Spleen (tissue), 11 donors: ENCODE measurements at regions not wholly inside any gene's neighbourhood (a gene's known extent, or its start where the extent isn't known, plus 50 kb on each side); places are given as distances from the start of the nearest gene placed in this dataset.

Source experiments
- DNase-seq: peaks from one replicate; pipeline ENCODE4 v3.0.0-alpha.2; 2020
- H3K27ac ChIP-seq, 8 donors: fragments of 200-600 bp; sonication (generic) in 7 of 8; 1 replicate in 4 of 8; 2 replicates in 4 of 8; pipeline versions ENCODE4 v1.5.0 to v1.8.0; 2016 to 2021; ENCODE audit warnings: inconsistent platforms in 4 of 8, mild to moderate bottlenecking in 4 of 8, moderate library complexity in 1 of 8
- H3K27me3 ChIP-seq, 7 donors: fragments of 200-600 bp; sonication (generic) in 6 of 7; replicated peaks in 1 of 7; 1 replicate in 4 of 7; 2 replicates in 3 of 7; pipeline versions ENCODE4 v1.5.0 to v1.8.0; 2016 to 2021; ENCODE audit warnings: inconsistent platforms in 3 of 7, mild to moderate bottlenecking in 1 of 7
- H3K36me3 ChIP-seq, 6 donors: fragments of 200-600 bp; sonication (generic) in 5 of 6; 1 replicate in 4 of 6; 2 replicates in 2 of 6; pipeline versions ENCODE4 v1.5.0 to v1.8.0; 2016 to 2021; ENCODE audit warnings: inconsistent platforms in 2 of 6
- H3K4me1 ChIP-seq, 6 donors: fragments of 200-600 bp; sonication (generic) in 5 of 6; 1 replicate in 3 of 6; 2 replicates in 3 of 6; pipeline versions ENCODE4 v1.5.0 to v1.8.0; 2016 to 2021; ENCODE audit warnings: inconsistent platforms in 3 of 6
- H3K4me3 ChIP-seq, 8 donors: fragments of 200-600 bp; sonication (generic) in 7 of 8; 1 replicate in 4 of 8; 2 replicates in 4 of 8; pipeline versions ENCODE4 v1.5.0 to v1.8.0; 2016 to 2021; ENCODE audit warnings: inconsistent platforms in 4 of 8, mild to moderate bottlenecking in 4 of 8, moderate library complexity in 2 of 8
- H3K9me3 ChIP-seq, 8 donors: fragments of 200-600 bp; sonication (generic) in 7 of 8; 1 replicate in 4 of 8; 2 replicates in 4 of 8; pipeline versions ENCODE4 v1.5.0 to v1.8.0; 2016 to 2021; ENCODE audit warnings: inconsistent platforms in 4 of 8
- CTCF ChIP-seq, 11 experiments: fragments of 200-600 bp in 7 of 11; fragments of 450-650 bp in 4 of 11; sonication (generic) in 4 of 11; IDR thresholded peaks in 8 of 11; conservative IDR thresholded peaks in 3 of 11; 1 replicate in 7 of 11; 2 replicates in 4 of 11; pipeline versions ENCODE4 v1.4.0 to v1.8.0; 2016 to 2021; ENCODE audit warnings: antibody characterized with exemption in 11 of 11, inconsistent platforms in 4 of 11, mild to moderate bottlenecking in 1 of 11
- POLR2A ChIP-seq, 3 donors: fragments of 450-650 bp; IDR thresholded peaks; one replicate each; pipeline ENCODE4 v1.5.1; 2017; ENCODE audit warnings: antibody characterized with exemption in 3 of 3, mild to moderate bottlenecking in 1 of 3
- POLR2AphosphoS5 ChIP-seq, 3 donors: sonication (generic); formaldehyde crosslinking; IDR thresholded peaks; one replicate each; pipeline ENCODE4 v1.5.1; 2017; ENCODE audit warnings: antibody characterized with exemption in 3 of 3
- WGBS, 5 donors: extraction: QIAGEN DNeasy Blood & Tissue Kit in 3 of 5; methylation state at CpG; one replicate each; pipeline versions ENCODE4 v1.1.5 to v1.1.7; 2013 to 2018; 5-methylcytosine and 5-hydroxymethylcytosine counted together
- intact Hi-C: fragments of 100-400 bp; cut with DNase I; formaldehyde crosslinking; loops from one replicate; pipeline ENCODE4 v1.15.0; 2023; ENCODE audit warnings: low total_unique reads
- donor health status: healthy with polysubstance abuse.
- donor health status: DM: no; HTN: no; CAD: no; lungs with moderate emphysema.
- donor health status: DM: no; HTN: no; CAD: no.
- donor health status: Bipolar disorder and iron deficiency.
- donor health status: healthy.
- donor health status: DM: no; HTN: no; CAD: no.
- donor health status: DM: yes; HTN: yes; CAD: no.

DNA sequence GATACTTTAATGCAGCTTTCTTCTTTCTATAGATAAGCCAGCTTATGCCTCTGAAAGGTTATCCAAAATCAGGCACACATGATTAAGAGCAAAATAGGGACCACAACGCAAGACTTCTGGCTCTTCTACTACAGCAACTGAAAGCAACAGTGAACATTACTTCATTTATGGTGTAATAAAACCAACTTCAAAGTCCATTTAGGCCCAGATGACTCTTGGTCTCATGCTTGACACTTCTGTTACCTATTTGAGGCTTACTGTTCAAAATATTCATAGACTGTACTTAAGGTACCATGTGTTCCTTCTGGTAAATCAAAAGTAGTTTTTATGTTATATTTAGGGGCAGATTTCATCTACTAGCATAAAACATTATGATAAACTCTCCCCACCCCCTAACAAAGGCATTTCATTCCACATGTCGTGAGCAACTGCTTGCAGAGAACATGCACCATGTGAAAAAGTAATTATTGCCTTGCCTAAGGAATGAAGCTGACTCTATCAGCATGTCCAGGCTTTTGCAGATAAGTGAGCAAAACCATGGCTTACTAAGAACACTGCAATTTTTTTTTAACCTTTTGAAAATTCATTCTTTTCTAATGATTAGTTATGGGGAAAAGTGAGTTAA is 154.9 kb upstream of the ITGB1 start:
- no peak for TF ChIP-seq POLR2AphosphoS5 (IDR thresholded peaks at IDR 0.05)
- no peak for TF ChIP-seq CTCF (IDR thresholded peaks at IDR 0.05 in 8 of 11, conservative IDR thresholded peaks at IDR 0.05 in 3 of 11)
- no peak for TF ChIP-seq POLR2A (IDR thresholded peaks at IDR 0.05)
- Histone ChIP-seq H3K27me3 (no peaks in the 10 kb centered on the region), H3K27ac (peak overlapping the region in 4 of 8 donors; percentile 1 to 76 (median 51)), H3K36me3 (no peaks in the 10 kb centered on the region), H3K4me1 (peaks cover 3 to 79% (median 63%) of the 10 kb centered on the region in 6 donors), H3K9me3 (no peaks in the 10 kb centered on the region), H3K4me3 (no peak overlapping the region)
- WGBS, 5 donors = 85 to 95% (median 91%) methylated on average over 2 of the region's 2 CpGs
- intact Hi-C loops = no loop called here
- no peak for DNase-seq

DNA sequence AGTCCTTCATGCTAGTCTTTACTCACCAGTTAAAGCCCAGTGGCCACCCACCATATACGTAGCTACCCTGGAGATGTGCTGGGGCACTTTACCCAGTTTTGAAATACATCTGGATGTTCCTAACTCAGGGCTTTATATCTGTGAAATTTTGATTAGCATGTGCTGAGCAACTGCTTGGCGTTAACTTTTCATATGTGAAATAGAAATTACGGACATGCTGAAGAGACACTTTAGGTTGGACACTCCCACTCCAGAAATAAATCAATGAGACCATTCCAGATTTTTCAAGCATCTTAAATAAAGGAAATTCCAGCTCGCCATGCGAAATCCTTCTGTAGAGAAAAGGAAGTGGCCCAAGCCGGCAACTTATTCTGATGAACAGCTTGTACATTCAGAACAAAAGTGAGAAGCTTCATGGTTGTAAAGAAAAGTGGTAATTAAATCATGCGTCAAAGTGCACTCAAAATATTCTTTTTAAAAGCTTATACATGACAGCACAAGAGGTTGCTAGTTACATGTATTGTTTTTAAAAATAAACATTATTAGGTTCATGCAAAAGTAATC is 153.5 kb upstream of the ITGB1 start:
- intact Hi-C loops = no loop called here
- Histone ChIP-seq H3K36me3 (no peaks in the 10 kb centered on the region), H3K4me1 (peaks cover 3 to 67% (median 50%) of the 10 kb centered on the region in 6 donors), H3K9me3 (no peaks in the 10 kb centered on the region), H3K27me3 (no peaks in the 10 kb centered on the region), H3K4me3 (no peak overlapping the region), H3K27ac (peak overlapping the region in 4 of 8 donors; percentile 3 to 76 (median 58))
- TF ChIP-seq POLR2A (IDR thresholded peaks at IDR 0.05) (no peak), CTCF (IDR thresholded peaks at IDR 0.05 in 8 of 11, conservative IDR thresholded peaks at IDR 0.05 in 3 of 11) (no peak), POLR2AphosphoS5 (IDR thresholded peaks at IDR 0.05) (no peak)
- no peak for DNase-seq
- 75 to 85% (median 78%) methylated on average over 7 of the region's 7 CpGs for WGBS, 5 donors

- peaks cover 3 to 51% (median 35%) of the 10 kb centered on the region in 6 donors for H3K4me1 ChIP-seq
- DNase-seq = no peak
- H3K4me3 ChIP-seq = no peak overlapping the region
- no peaks in the 10 kb centered on the region for H3K9me3 ChIP-seq
- H3K27ac ChIP-seq = peak overlapping the region in 4 of 8 donors; percentile 44 to 76 (median 58)
- H3K36me3 ChIP-seq = no peaks in the 10 kb centered on the region
- no peaks in the 10 kb centered on the region for H3K27me3 ChIP-seq
- TF ChIP-seq POLR2A (IDR thresholded peaks at IDR 0.05) (no peak), POLR2AphosphoS5 (IDR thresholded peaks at IDR 0.05) (no peak), CTCF (IDR thresholded peaks at IDR 0.05 in 8 of 11, conservative IDR thresholded peaks at IDR 0.05 in 3 of 11) (no peak)
- WGBS, 5 donors = 58 to 71% (median 62%) methylated on average over 7 of the region's 7 CpGs
- intact Hi-C loops = no loop called here
Measured at GRCh38 chr10:33109788-33110469, 151.9 kb upstream of the ITGB1 start.

DNA sequence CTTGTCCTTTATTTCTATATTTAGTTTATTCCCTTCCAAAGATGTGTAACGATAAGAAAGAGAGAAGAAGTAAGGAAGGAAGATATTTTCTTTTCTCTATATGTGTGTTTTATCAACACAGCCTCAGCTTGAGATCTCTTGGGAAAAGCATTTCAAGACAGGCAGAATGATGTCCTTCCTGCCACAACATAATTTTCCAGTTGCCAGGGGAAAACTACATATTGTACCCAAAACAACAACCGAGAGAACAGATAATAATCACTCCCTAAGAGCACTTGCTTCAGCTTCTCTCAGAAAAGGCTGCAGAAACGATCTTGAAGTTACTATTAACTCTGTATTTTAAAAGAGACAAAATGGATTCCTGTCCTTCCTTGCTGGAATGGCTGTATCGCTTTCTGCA is 151.4 kb upstream of the ITGB1 start:
- H3K27ac ChIP-seq = peak overlapping the region in 4 of 8 donors; percentile 11 to 76 (median 52)
- no peaks in the 10 kb centered on the region for H3K36me3 ChIP-seq
- TF ChIP-seq POLR2A (IDR thresholded peaks at IDR 0.05) = no peak
- no peak for TF ChIP-seq CTCF (IDR thresholded peaks at IDR 0.05 in 8 of 11, conservative IDR thresholded peaks at IDR 0.05 in 3 of 11)
- TF ChIP-seq POLR2AphosphoS5 (IDR thresholded peaks at IDR 0.05) = no peak
- DNase-seq = no peak
- H3K4me3 ChIP-seq = no peak overlapping the region
- 67 to 77% (median 70%) methylated on average over 4 of the region's 4 CpGs for WGBS, 5 donors
- intact Hi-C loops = no loop called here
- H3K27me3 ChIP-seq = no peaks in the 10 kb centered on the region
- H3K9me3 ChIP-seq = no peaks in the 10 kb centered on the region
- peaks cover 3 to 45% (median 30%) of the 10 kb centered on the region in 6 donors for H3K4me1 ChIP-seq
